MM.1S (cell line): ENCODE measurements at regions not wholly inside any gene's neighbourhood (a gene's known extent, or its start where the extent isn't known, plus 50 kb on each side); places are given as distances from the start of the nearest gene placed in this dataset.

Source experiments
- DNase-seq: peaks from one replicate; pipeline ENCODE4 v3.0.0-alpha.2; 2015
- H2AFZ ChIP-seq: fragments of 300-600 bp; sonication (generic); 2 replicates; pipeline ENCODE4 v1.6.0; 2016; ENCODE audit warnings: antibody characterized with exemption, low read length
- H3F3A ChIP-seq: fragments of 300-600 bp; sonication (generic); 2 replicates; pipeline ENCODE4 v1.6.1; 2016; ENCODE audit warnings: mild to moderate bottlenecking, antibody characterized with exemption, low read length, moderate library complexity, mixed read lengths; ENCODE audit not compliant: insufficient read depth
- H3K27ac ChIP-seq: fragments of 300-600 bp; sonication (generic); 2 replicates; pipeline ENCODE4 v1.5.1; 2016; ENCODE audit warnings: mild to moderate bottlenecking, low read length
- H3K27me3 ChIP-seq: fragments of 300-600 bp; sonication (generic); replicated peaks from 2 replicates; pipeline ENCODE4 v1.6.0; 2016; ENCODE audit warnings: low read length; ENCODE audit not compliant: insufficient read depth
- H3K36me3 ChIP-seq: fragments of 300-600 bp; sonication (generic); replicated peaks from 2 replicates; pipeline ENCODE4 v1.6.1; 2016; ENCODE audit warnings: mild to moderate bottlenecking, low read length, mixed read lengths; ENCODE audit not compliant: insufficient read depth
- H3K4me1 ChIP-seq: fragments of 300-600 bp; sonication (generic); 2 replicates; pipeline ENCODE4 v1.6.1; 2016; ENCODE audit warnings: low read length, mixed read lengths
- H3K4me2 ChIP-seq: fragments of 300-600 bp; sonication (generic); 2 replicates; pipeline ENCODE4 v1.6.0; 2016; ENCODE audit warnings: low read depth, low read length
- H3K4me3 ChIP-seq: fragments of 300-600 bp; sonication (generic); 2 replicates; pipeline ENCODE4 v1.5.1; 2016; ENCODE audit warnings: low read length, mixed read lengths
- H3K79me2 ChIP-seq: fragments of 300-600 bp; sonication (generic); 2 replicates; pipeline ENCODE4 v1.6.1; 2016; ENCODE audit warnings: mixed run types, low read length, mixed read lengths
- H3K9ac ChIP-seq: fragments of 300-600 bp; sonication (generic); 2 replicates; pipeline ENCODE4 v1.6.1; 2016; ENCODE audit warnings: low read length, mixed read lengths
- H3K9me2 ChIP-seq: fragments of 300-600 bp; sonication (generic); replicated peaks from 2 replicates; pipeline ENCODE4 v1.6.1; 2016; ENCODE audit warnings: mild to moderate bottlenecking, low read length, mixed read lengths; ENCODE audit not compliant: insufficient read depth
- H3K9me3 ChIP-seq: fragments of 300-600 bp; sonication (generic); replicated peaks from 2 replicates; pipeline ENCODE4 v1.6.1; 2016; ENCODE audit warnings: mild to moderate bottlenecking, low read length, mixed read lengths; ENCODE audit not compliant: insufficient read depth
- H4K20me1 ChIP-seq: fragments of 300-600 bp; sonication (generic); 2 replicates; pipeline ENCODE4 v1.6.1; 2016; ENCODE audit warnings: mild to moderate bottlenecking, low read length, moderate library complexity, mixed read lengths; ENCODE audit not compliant: insufficient read depth
- EZH2 ChIP-seq: fragments of 300-600 bp; sonication (generic); optimal IDR thresholded peaks from 2 replicates; pipeline ENCODE3; 2017; ENCODE audit warnings: low read depth, mild to moderate bottlenecking, antibody characterized with exemption, low read length, mixed read lengths
- EZH2phosphoT487 ChIP-seq: fragments of 300-600 bp; sonication (generic); IDR thresholded peaks from 2 replicates; pipeline ENCODE4 v1.6.1; 2018; ENCODE audit warnings: antibody characterized with exemption, low read length
- TF ChIP-seq, protein P1 (sequence below): fragments of 300-600 bp; sonication (generic); IDR thresholded peaks from 2 replicates; pipeline ENCODE4 v1.5.1; 2016; ENCODE audit warnings: antibody characterized with exemption, low read length, mixed read lengths

DNA sequence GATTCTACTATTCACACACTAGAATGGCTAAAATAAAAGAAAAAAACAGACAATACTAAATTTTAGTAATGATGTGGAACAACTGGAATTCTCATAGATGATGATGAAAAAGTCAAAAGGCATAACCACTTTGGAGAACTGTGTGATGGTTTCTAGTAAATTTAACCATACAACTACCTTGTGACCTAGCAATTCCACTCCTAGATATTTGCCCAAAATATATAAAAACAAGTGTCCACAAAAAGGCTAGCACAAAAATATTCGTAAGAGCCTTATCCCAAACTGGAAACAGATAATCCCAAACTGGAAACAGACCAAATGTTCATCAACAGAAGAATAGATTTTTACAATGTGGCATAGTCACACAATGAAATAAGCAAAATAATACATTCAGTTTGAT, 67.9 kb upstream of the PGBD5 start:
- Histone ChIP-seq H3K9me3 (no peaks in the 10 kb centered on the region), H3K27me3 (no peaks in the 10 kb centered on the region), H3K27ac (no peak overlapping the region), H3K4me3 (no peak overlapping the region), H3K4me1 (peaks cover 43% of the 10 kb centered on the region), H3F3A (peaks cover 20% of the 10 kb centered on the region), H3K79me2 (no peaks in the 10 kb centered on the region), H2AFZ (no peak overlapping the region), H3K4me2 (no peak overlapping the region), H4K20me1 (no peaks in the 10 kb centered on the region), H3K9ac (no peak overlapping the region), H3K9me2 (no peaks in the 10 kb centered on the region), H3K36me3 (no peaks in the 10 kb centered on the region)
- TF ChIP-seq EZH2, result no peak
- TF ChIP-seq, protein P1, sequence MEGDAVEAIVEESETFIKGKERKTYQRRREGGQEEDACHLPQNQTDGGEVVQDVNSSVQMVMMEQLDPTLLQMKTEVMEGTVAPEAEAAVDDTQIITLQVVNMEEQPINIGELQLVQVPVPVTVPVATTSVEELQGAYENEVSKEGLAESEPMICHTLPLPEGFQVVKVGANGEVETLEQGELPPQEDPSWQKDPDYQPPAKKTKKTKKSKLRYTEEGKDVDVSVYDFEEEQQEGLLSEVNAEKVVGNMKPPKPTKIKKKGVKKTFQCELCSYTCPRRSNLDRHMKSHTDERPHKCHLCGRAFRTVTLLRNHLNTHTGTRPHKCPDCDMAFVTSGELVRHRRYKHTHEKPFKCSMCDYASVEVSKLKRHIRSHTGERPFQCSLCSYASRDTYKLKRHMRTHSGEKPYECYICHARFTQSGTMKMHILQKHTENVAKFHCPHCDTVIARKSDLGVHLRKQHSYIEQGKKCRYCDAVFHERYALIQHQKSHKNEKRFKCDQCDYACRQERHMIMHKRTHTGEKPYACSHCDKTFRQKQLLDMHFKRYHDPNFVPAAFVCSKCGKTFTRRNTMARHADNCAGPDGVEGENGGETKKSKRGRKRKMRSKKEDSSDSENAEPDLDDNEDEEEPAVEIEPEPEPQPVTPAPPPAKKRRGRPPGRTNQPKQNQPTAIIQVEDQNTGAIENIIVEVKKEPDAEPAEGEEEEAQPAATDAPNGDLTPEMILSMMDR, result no peak
- no peak for TF ChIP-seq EZH2phosphoT487
- DNase-seq, result no peak

- Histone ChIP-seq H3K4me2 (peak overlapping the region; percentile 44), H3F3A (peaks cover 20% of the 10 kb centered on the region), H3K79me2 (no peaks in the 10 kb centered on the region), H3K9me2 (no peaks in the 10 kb centered on the region), H3K9me3 (no peaks in the 10 kb centered on the region), H3K27ac (peak overlapping the region; percentile 70), H3K4me1 (peaks cover 43% of the 10 kb centered on the region), H3K27me3 (no peaks in the 10 kb centered on the region), H2AFZ (no peak overlapping the region; the same call in 1 of the 2 replicates), H3K36me3 (no peaks in the 10 kb centered on the region), H3K4me3 (peak overlapping the region; percentile 22), H3K9ac (peak overlapping the region; percentile 40), H4K20me1 (no peaks in the 10 kb centered on the region)
- DNase-seq, result peak; percentile 86
- TF ChIP-seq, protein P1, result no peak
- TF ChIP-seq EZH2 (no peak), EZH2phosphoT487 (no peak)
Observed at GRCh38 chr1:230493264-230493663, 67.1 kb upstream of the PGBD5 start.

DNA sequence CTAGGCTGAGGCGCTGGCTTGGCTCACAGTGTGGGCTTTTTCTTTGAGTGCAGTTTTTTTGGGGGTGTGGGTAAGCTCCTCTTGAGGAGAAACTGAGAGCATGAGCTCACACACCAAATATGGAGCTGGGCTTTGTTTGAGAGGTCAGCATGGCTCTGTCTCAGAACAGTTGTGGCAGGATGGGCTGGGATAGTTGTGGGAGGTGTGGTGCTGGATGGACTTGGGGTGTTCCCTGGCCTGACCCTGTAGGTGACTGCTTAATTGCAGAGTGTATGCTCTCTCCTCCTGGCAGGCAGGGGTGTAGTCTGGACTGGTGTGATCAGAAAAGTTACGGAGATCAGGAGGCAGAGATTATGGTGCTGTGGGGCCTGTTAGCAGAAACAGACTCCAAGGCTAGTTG, 64.3 kb upstream of the PGBD5 start:
- H3K4me1 ChIP-seq, result peaks cover 31% of the 10 kb centered on the region
- H4K20me1 ChIP-seq, result no peaks in the 10 kb centered on the region
- no peak overlapping the region for H3K4me3 ChIP-seq
- no peak for DNase-seq
- H2AFZ ChIP-seq, result no peak overlapping the region
- H3K27me3 ChIP-seq, result no peaks in the 10 kb centered on the region
- no peaks in the 10 kb centered on the region for H3K9me3 ChIP-seq
- H3K36me3 ChIP-seq, result no peaks in the 10 kb centered on the region
- H3K79me2 ChIP-seq, result no peaks in the 10 kb centered on the region
- no peak overlapping the region for H3K9ac ChIP-seq
- H3K9me2 ChIP-seq, result no peaks in the 10 kb centered on the region
- peaks cover 6% of the 10 kb centered on the region for H3F3A ChIP-seq
- no peak overlapping the region for H3K27ac ChIP-seq
- TF ChIP-seq EZH2 (no peak), EZH2phosphoT487 (no peak)
- TF ChIP-seq, protein P1, result no peak
- no peak overlapping the region for H3K4me2 ChIP-seq
